ENCODE measurements at regions not wholly inside any gene's neighbourhood (a gene's known extent, or its start where the extent isn't known, plus 50 kb on each side); places are given as distances from the start of the nearest gene placed in this dataset.

GRCh38 chr2:128787616-128788015, 468.9 kb upstream of the HS6ST1 start:
- DNase-seq: peak; percentile 12

GRCh38 chr2:128788636-128789220, 470.1 kb upstream of the HS6ST1 start:
- DNase-seq: peak; percentile 28

- peak; percentile 10 for DNase-seq
These were observed 470.6 kb upstream of the HS6ST1 start for GRCh38 chr2:128789221-128789620.

- DNase-seq: peak; percentile 28
These were observed 471.2 kb upstream of the HS6ST1 start for GRCh38 chr2:128789776-128790455.

- no peak for DNase-seq
These were observed 471.9 kb upstream of the HS6ST1 start for GRCh38 chr2:128790541-128791001.

- peak; percentile 29 for DNase-seq
These were observed 472.7 kb upstream of the HS6ST1 start for GRCh38 chr2:128791120-128791984.

GRCh38 chr2:128791985-128792320, 473.3 kb upstream of the HS6ST1 start:
- DNase-seq: peak; percentile 18

GRCh38 chr2:128792476-128793054, 473.9 kb upstream of the HS6ST1 start:
- DNase-seq: peak; percentile 15

GRCh38 chr2:128793404-128793803, 474.7 kb upstream of the HS6ST1 start:
- peak; percentile 13 for DNase-seq

GRCh38 chr2:128794285-128794684, 475.6 kb upstream of the HS6ST1 start:
- DNase-seq: peak; percentile 10

- no peak for DNase-seq
These were observed 477.7 kb upstream of the HS6ST1 start for GRCh38 chr2:128796321-128796720.

GRCh38 chr2:128797092-128797491, 478.4 kb upstream of the HS6ST1 start:
- no peak for DNase-seq

GRCh38 chr2:128797533-128797932, 478.9 kb upstream of the HS6ST1 start:
- DNase-seq: no peak

GRCh38 chr2:128797937-128798336, 479.3 kb upstream of the HS6ST1 start:
- peak; percentile 4 for DNase-seq

- DNase-seq: peak; percentile 10
These were observed 480.0 kb upstream of the HS6ST1 start for GRCh38 chr2:128798502-128799283.

GRCh38 chr2:128799284-128799552, 480.6 kb upstream of the HS6ST1 start:
- no peak for DNase-seq

- peak; percentile 10 for DNase-seq
These were observed 481.1 kb upstream of the HS6ST1 start for GRCh38 chr2:128799730-128800129.

- no peak for DNase-seq
These were observed 482.9 kb upstream of the HS6ST1 start for GRCh38 chr2:128801576-128801975.

- no peak for DNase-seq
These were observed 484.6 kb upstream of the HS6ST1 start for GRCh38 chr2:128803222-128803621.

- no peak for DNase-seq
These were observed 486.6 kb upstream of the HS6ST1 start for GRCh38 chr2:128805237-128805636.

- DNase-seq: no peak
These were observed 487.2 kb upstream of the HS6ST1 start for GRCh38 chr2:128805918-128806317.

- no peak for DNase-seq
These were observed 488.6 kb upstream of the HS6ST1 start for GRCh38 chr2:128807317-128807716.

All from activated CD8-positive, alpha-beta memory T cell treated with anti-CD3 and anti-CD28 coated beads, Interleukin-2, amount 50 U/mL, for 48 hours (primary cell).